ENCODE measurements at regions not wholly inside any gene's neighbourhood (a gene's known extent, or its start where the extent isn't known, plus 50 kb on each side); places are given as distances from the start of the nearest gene placed in this dataset.

DNA sequence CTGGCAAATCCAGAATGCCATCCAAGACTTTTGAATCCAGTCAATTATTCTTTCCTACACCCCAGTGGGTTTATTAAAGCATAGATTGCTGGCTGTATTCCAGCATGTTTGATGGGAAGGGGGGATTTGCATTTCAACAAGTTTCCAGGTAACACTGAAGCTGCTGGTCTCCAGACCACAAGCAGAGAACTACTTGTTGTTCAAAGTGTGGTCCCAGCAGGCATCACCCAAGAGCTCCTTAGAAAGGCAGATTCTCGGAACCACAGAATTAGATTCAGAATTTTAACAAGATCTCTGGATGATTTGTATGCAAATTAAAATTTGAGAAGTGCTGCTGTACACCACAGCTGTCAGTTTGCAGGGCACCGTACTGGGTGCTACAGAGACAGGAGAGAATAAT, 216.3 kb upstream of the FAM78B start:
- H3K79me2 ChIP-seq (ENCODE audit: insufficient read depth, low read length): no peaks in the 10 kb centered on the region
- no peaks in the 10 kb centered on the region for H3K9me3 ChIP-seq (ENCODE audit: low read length)
- H3K36me3 ChIP-seq (replicated peaks in 1 of 2; ENCODE audit: control insufficient read depth in 1 of 2, insufficient read depth in 2 of 2, low read length in 2 of 2): no peaks in the 10 kb centered on the region
- POLR2A ChIA-PET: no interaction called here
- FAIRE-seq (no peak), DNase-seq (ENCODE audit: low spot score) (no peak), ATAC-seq (no peak)
- H2AFZ ChIP-seq (ENCODE audit: low read length): no peak overlapping the region
- no peak overlapping the region for H3K9ac ChIP-seq (ENCODE audit: insufficient read depth, low read depth, low read length)
- WGBS (ENCODE audit: low lambda C conversion rate): 29% methylated on average over 2 of the region's 2 CpGs
- H3K27ac ChIP-seq (ENCODE audit: extremely low read length, insufficient read depth, low read length): no peak overlapping the region
- H4K20me1 ChIP-seq (ENCODE audit: insufficient read depth, low read length): no peaks in the 10 kb centered on the region
- intact Hi-C loops (cut with micrococcal nuclease; ENCODE audit: unreplicated experiment) (no loop called here), in situ Hi-C loops (cut with HindIII; ENCODE audit: extremely low pct_ligation_motif_present, low pct_unique_long_range_greater_than_20kb) (no loop called here)
- no TSS peak for BruUV-seq (replicated peaks)
- H3K4me3 ChIP-seq (replicated peaks in 1 of 3; ENCODE audit: insufficient read depth in 1 of 3, low read depth in 2 of 3, low read length in 3 of 3): no peak overlapping the region
- H3K4me1 ChIP-seq (ENCODE audit: insufficient read depth, low read length): no peaks in the 10 kb centered on the region
- H3K27me3 ChIP-seq (ENCODE audit: control insufficient read depth in 1 of 2, insufficient read depth in 2 of 2, low read length in 2 of 2): 0 out of 5 replicates have a peak, but pooled peaks cover 1 to 3% of the 10 kb centered on the region in 2 experiments
- CTCF ChIA-PET (ENCODE audit: low intra/inter-chr PET ratio, low total read pairs): no interaction called here
- H3K4me2 ChIP-seq (ENCODE audit: low read depth, low read length): no peak overlapping the region
- TF ChIP-seq NBN (conservative IDR thresholded peaks at IDR 0.05) (no peak), ZNF205 (CRISPR knock-in tag; IDR thresholded peaks at IDR 0.05) (no peak), RFX1 (IDR thresholded peaks at IDR 0.05) (no peak), ZFP82 (CRISPR knock-in tag; IDR thresholded peaks at IDR 0.05; ENCODE audit: borderline replicate concordance) (no peak), HNRNPK (IDR thresholded peaks at IDR 0.05; ENCODE audit: low read depth, low read length, poor library complexity, severe bottlenecking) (no peak), NFYC (CRISPR knock-in tag; IDR thresholded peaks at IDR 0.05) (no peak), HNF4G (IDR thresholded peaks at IDR 0.05; ENCODE audit: borderline replicate concordance, low read depth, low read length) (no peak), HNF4G (CRISPR knock-in tag; IDR thresholded peaks at IDR 0.05; ENCODE audit: borderline replicate concordance, low read depth) (no peak), NONO (IDR thresholded peaks at IDR 0.05) (no peak), NONO (CRISPR knock-in tag; conservative IDR thresholded peaks at IDR 0.05) (no peak), HOXA3 (CRISPR knock-in tag; IDR thresholded peaks at IDR 0.05) (no peak), ZNF749 (CRISPR knock-in tag; IDR thresholded peaks at IDR 0.05; ENCODE audit: borderline replicate concordance) (no peak), KAT2B (IDR thresholded peaks at IDR 0.05; ENCODE audit: borderline replicate concordance, low read depth, low read length) (no peak), KAT8 (CRISPR knock-in tag; IDR thresholded peaks at IDR 0.05) (no peak)
- TF ChIP-seq, protein P1, sequence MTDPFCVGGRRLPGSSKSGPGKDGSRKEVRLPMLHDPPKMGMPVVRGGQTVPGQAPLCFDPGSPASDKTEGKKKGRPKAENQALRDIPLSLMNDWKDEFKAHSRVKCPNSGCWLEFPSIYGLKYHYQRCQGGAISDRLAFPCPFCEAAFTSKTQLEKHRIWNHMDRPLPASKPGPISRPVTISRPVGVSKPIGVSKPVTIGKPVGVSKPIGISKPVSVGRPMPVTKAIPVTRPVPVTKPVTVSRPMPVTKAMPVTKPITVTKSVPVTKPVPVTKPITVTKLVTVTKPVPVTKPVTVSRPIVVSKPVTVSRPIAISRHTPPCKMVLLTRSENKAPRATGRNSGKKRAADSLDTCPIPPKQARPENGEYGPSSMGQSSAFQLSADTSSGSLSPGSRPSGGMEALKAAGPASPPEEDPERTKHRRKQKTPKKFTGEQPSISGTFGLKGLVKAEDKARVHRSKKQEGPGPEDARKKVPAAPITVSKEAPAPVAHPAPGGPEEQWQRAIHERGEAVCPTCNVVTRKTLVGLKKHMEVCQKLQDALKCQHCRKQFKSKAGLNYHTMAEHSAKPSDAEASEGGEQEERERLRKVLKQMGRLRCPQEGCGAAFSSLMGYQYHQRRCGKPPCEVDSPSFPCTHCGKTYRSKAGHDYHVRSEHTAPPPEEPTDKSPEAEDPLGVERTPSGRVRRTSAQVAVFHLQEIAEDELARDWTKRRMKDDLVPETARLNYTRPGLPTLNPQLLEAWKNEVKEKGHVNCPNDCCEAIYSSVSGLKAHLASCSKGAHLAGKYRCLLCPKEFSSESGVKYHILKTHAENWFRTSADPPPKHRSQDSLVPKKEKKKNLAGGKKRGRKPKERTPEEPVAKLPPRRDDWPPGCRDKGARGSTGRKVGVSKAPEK (CRISPR knock-in tag; IDR thresholded peaks at IDR 0.05; ENCODE audit: borderline replicate concordance): no peak
- TF ChIP-seq, protein P2, sequence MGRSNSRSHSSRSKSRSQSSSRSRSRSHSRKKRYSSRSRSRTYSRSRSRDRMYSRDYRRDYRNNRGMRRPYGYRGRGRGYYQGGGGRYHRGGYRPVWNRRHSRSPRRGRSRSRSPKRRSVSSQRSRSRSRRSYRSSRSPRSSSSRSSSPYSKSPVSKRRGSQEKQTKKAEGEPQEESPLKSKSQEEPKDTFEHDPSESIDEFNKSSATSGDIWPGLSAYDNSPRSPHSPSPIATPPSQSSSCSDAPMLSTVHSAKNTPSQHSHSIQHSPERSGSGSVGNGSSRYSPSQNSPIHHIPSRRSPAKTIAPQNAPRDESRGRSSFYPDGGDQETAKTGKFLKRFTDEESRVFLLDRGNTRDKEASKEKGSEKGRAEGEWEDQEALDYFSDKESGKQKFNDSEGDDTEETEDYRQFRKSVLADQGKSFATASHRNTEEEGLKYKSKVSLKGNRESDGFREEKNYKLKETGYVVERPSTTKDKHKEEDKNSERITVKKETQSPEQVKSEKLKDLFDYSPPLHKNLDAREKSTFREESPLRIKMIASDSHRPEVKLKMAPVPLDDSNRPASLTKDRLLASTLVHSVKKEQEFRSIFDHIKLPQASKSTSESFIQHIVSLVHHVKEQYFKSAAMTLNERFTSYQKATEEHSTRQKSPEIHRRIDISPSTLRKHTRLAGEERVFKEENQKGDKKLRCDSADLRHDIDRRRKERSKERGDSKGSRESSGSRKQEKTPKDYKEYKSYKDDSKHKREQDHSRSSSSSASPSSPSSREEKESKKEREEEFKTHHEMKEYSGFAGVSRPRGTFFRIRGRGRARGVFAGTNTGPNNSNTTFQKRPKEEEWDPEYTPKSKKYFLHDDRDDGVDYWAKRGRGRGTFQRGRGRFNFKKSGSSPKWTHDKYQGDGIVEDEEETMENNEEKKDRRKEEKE (IDR thresholded peaks at IDR 0.05): no peak
- TF ChIP-seq, protein P3, sequence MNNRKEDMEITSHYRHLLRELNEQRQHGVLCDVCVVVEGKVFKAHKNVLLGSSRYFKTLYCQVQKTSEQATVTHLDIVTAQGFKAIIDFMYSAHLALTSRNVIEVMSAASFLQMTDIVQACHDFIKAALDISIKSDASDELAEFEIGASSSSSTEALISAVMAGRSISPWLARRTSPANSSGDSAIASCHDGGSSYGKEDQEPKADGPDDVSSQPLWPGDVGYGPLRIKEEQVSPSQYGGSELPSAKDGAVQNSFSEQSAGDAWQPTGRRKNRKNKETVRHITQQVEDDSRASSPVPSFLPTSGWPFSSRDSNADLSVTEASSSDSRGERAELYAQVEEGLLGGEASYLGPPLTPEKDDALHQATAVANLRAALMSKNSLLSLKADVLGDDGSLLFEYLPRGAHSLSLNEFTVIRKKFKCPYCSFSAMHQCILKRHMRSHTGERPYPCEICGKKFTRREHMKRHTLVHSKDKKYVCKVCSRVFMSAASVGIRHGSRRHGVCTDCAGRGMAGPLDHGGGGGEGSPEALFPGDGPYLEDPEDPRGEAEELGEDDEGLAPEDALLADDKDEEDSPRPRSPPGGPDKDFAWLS (CRISPR knock-in tag; IDR thresholded peaks at IDR 0.05; ENCODE audit: borderline replicate concordance): no peak

All from HepG2 (cell line).